Mesenchymal stem cell (in vitro differentiated cells and primary cell): ENCODE measurements at regions not wholly inside any gene's neighbourhood (a gene's known extent, or its start where the extent isn't known, plus 50 kb on each side); places are given as distances from the start of the nearest gene placed in this dataset.
A peak's percentile ranks its signal among the peaks of the same experiment; 100 is the strongest.

ENCODE experiments used
- DNase-seq: peaks from one replicate; pipeline ENCODE4 v3.0.0-alpha.2; 2013
- H2AFZ ChIP-seq: one replicate; pipeline ENCODE4 v1.6.1; 2013; ENCODE audit warnings: low read depth, mild to moderate bottlenecking, control low read depth, inconsistent platforms, low read length, moderate library complexity
- H2AK5ac ChIP-seq: 2 replicates; pipeline ENCODE4 v1.6.1; 2013; ENCODE audit warnings: low read length, moderate library complexity, mild to moderate bottlenecking, inconsistent platforms; ENCODE audit not compliant: severe bottlenecking
- H2BK120ac ChIP-seq: one replicate; pipeline ENCODE4 v1.6.1; 2013; ENCODE audit warnings: low read depth, mild to moderate bottlenecking, inconsistent platforms, low read length, moderate library complexity
- H2BK12ac ChIP-seq, 2 experiments: one replicate each; pipeline ENCODE4 v1.6.1; 2013; ENCODE audit warnings: inconsistent platforms in 2 of 2, low read length in 2 of 2, mild to moderate bottlenecking in 2 of 2, moderate library complexity in 2 of 2, control low read depth in 1 of 2
- H2BK15ac ChIP-seq: one replicate; pipeline ENCODE4 v1.6.1; 2013; ENCODE audit warnings: mild to moderate bottlenecking, low read depth, inconsistent platforms; ENCODE audit not compliant: poor library complexity, severe bottlenecking
- H2BK5ac ChIP-seq: 2 replicates; pipeline ENCODE4 v1.6.1; 2013; ENCODE audit warnings: low read depth, mild to moderate bottlenecking, low read length, control low read depth, inconsistent platforms; ENCODE audit not compliant: poor library complexity, severe bottlenecking
- H3K14ac ChIP-seq, 2 experiments: one replicate each; pipeline ENCODE4 v1.6.1; 2013; ENCODE audit warnings: inconsistent platforms in 2 of 2, low read length in 2 of 2, control low read depth in 1 of 2, mild to moderate bottlenecking in 1 of 2, moderate library complexity in 1 of 2
- H3K18ac ChIP-seq, 2 experiments: one replicate each; pipeline ENCODE4 v1.6.1; 2013; ENCODE audit warnings: inconsistent platforms in 2 of 2, low read length in 2 of 2, control low read depth in 1 of 2, low read depth in 1 of 2, mild to moderate bottlenecking in 1 of 2
- H3K23ac ChIP-seq, 2 experiments: one replicate each; pipeline ENCODE4 v1.6.1; 2013; ENCODE audit warnings: inconsistent platforms in 2 of 2, low read length in 2 of 2, mild to moderate bottlenecking in 2 of 2, moderate library complexity in 2 of 2, control low read depth in 1 of 2
- H3K27ac ChIP-seq: 2 replicates; pipeline ENCODE4 v1.5.1; 2013; ENCODE audit warnings: mild to moderate bottlenecking, moderate library complexity, low read length, control low read depth, inconsistent platforms; ENCODE audit not compliant: poor library complexity, severe bottlenecking
- H3K27me3 ChIP-seq, 2 experiments: 2 replicates each; pipeline versions ENCODE4 v1.6.1 to v1.7.0; 2013; ENCODE audit warnings: low read length in 2 of 2, mild to moderate bottlenecking in 2 of 2, moderate library complexity in 2 of 2, control low read depth in 1 of 2, inconsistent platforms in 1 of 2; ENCODE audit not compliant: control insufficient read depth in 1 of 2, insufficient read depth in 1 of 2
- H3K36me3 ChIP-seq, 2 experiments: 2 replicates each; pipeline versions ENCODE4 v1.6.1 to v1.7.0; 2013; ENCODE audit warnings: low read length in 2 of 2, control low read depth in 1 of 2, inconsistent platforms in 1 of 2, low read depth in 1 of 2, mild to moderate bottlenecking in 1 of 2; ENCODE audit not compliant: insufficient read depth in 2 of 2, control insufficient read depth in 1 of 2
- H3K4ac ChIP-seq, 2 experiments: one replicate each; pipeline ENCODE4 v1.6.1; 2013; ENCODE audit warnings: inconsistent platforms in 2 of 2, low read length in 2 of 2, mild to moderate bottlenecking in 2 of 2, moderate library complexity in 2 of 2, control low read depth in 1 of 2, low read depth in 1 of 2
- H3K4me1 ChIP-seq: 2 replicates; pipeline ENCODE4 v1.6.1; 2013; ENCODE audit warnings: low read depth, low read length, control low read depth; ENCODE audit not compliant: control insufficient read depth, insufficient read depth
- H3K4me2 ChIP-seq: 2 replicates; pipeline ENCODE4 v1.6.1; 2013; ENCODE audit warnings: low read length, mild to moderate bottlenecking, inconsistent platforms; ENCODE audit not compliant: poor library complexity, severe bottlenecking
- H3K4me3 ChIP-seq, 2 experiments: 2 replicates each; pipeline versions ENCODE4 v1.5.1 to v1.7.0; 2013; ENCODE audit warnings: low read length in 2 of 2, mild to moderate bottlenecking in 2 of 2, control low read depth in 1 of 2, low read depth in 1 of 2; ENCODE audit not compliant: insufficient read depth in 1 of 2
- H3K79me1 ChIP-seq: replicated peaks from 2 replicates; pipeline ENCODE4 v1.6.1; 2013; ENCODE audit warnings: mild to moderate bottlenecking, control low read depth, low read length, inconsistent platforms; ENCODE audit not compliant: poor library complexity, severe bottlenecking
- H3K9ac ChIP-seq: 2 replicates; pipeline ENCODE4 v1.7.0; 2013; ENCODE audit warnings: mild to moderate bottlenecking, low read length, moderate library complexity
- H3K9me3 ChIP-seq: 2 replicates; pipeline ENCODE4 v1.7.0; 2013; ENCODE audit warnings: mild to moderate bottlenecking, low read length; ENCODE audit not compliant: control insufficient read depth
- H4K8ac ChIP-seq: one replicate; pipeline ENCODE4 v1.6.1; 2013; ENCODE audit warnings: inconsistent platforms, mild to moderate bottlenecking, low read length, moderate library complexity
- H4K91ac ChIP-seq: one replicate; pipeline ENCODE4 v1.6.1; 2013; ENCODE audit warnings: mild to moderate bottlenecking, low read length, inconsistent platforms
- WGBS: methylation state at CpG from one replicate; pipeline ENCODE4 v1.1.7; 2013; ENCODE audit warnings: mixed read lengths; 5-methylcytosine and 5-hydroxymethylcytosine counted together

- Histone ChIP-seq H3K9me3 (no peaks in the 10 kb centered on the region), H3K4me2 (no peak overlapping the region), H3K9ac (peak overlapping the region; percentile 75), H3K18ac (no peak overlapping the region), H2AK5ac (no peak overlapping the region), H3K23ac (no peak overlapping the region), H3K14ac (no peak overlapping the region), H3K27ac (no peak overlapping the region), H3K36me3 (no peaks in the 10 kb centered on the region), H2AFZ (no peak overlapping the region), H3K4me1 (no peaks in the 10 kb centered on the region), H3K4me3 (no peak overlapping the region), H4K8ac (no peak overlapping the region), H4K91ac (no peak overlapping the region), H3K4ac (no peak overlapping the region), H2BK120ac (no peak overlapping the region), H2BK12ac (no peak overlapping the region), H2BK5ac (no peak overlapping the region), H3K79me1 (no peaks in the 10 kb centered on the region), H2BK15ac (no peak overlapping the region), H3K27me3 (no peaks in the 10 kb centered on the region)
- DNase-seq = no peak
- 83% methylated on average over 5 of the region's 5 CpGs for WGBS
These were observed 111.8 kb upstream of the CREB5 start for GRCh38 chr7:28300488-28300887.

GRCh38 chr7:28301148-28301641, 111.1 kb upstream of the CREB5 start:
- no peak overlapping the region for H2BK120ac ChIP-seq
- H3K9me3 ChIP-seq = no peaks in the 10 kb centered on the region
- 93% methylated on average over 4 of the region's 5 CpGs for WGBS
- no peak overlapping the region for H2BK5ac ChIP-seq
- H3K23ac ChIP-seq = no peak overlapping the region
- H3K4ac ChIP-seq = no peak overlapping the region
- H3K14ac ChIP-seq = no peak overlapping the region
- H3K4me1 ChIP-seq = no peaks in the 10 kb centered on the region
- no peak overlapping the region for H4K8ac ChIP-seq
- no peak overlapping the region for H2AFZ ChIP-seq
- no peak overlapping the region for H4K91ac ChIP-seq
- H3K4me3 ChIP-seq = no peak overlapping the region
- DNase-seq = no peak
- H2AK5ac ChIP-seq = no peak overlapping the region
- H3K27ac ChIP-seq = no peak overlapping the region
- H2BK15ac ChIP-seq = no peak overlapping the region
- peak overlapping the region; percentile 75 for H3K9ac ChIP-seq
- no peak overlapping the region for H2BK12ac ChIP-seq
- no peaks in the 10 kb centered on the region for H3K36me3 ChIP-seq
- no peak overlapping the region for H3K4me2 ChIP-seq
- H3K27me3 ChIP-seq = no peaks in the 10 kb centered on the region
- H3K79me1 ChIP-seq = no peaks in the 10 kb centered on the region
- H3K18ac ChIP-seq = no peak overlapping the region

GRCh38 chr7:28304290-28304689, 108.0 kb upstream of the CREB5 start:
- H3K4me2 ChIP-seq = no peak overlapping the region
- no peak overlapping the region for H2BK5ac ChIP-seq
- DNase-seq = no peak
- no peak overlapping the region for H3K18ac ChIP-seq
- H4K91ac ChIP-seq = no peak overlapping the region
- H2AK5ac ChIP-seq = no peak overlapping the region
- no peak overlapping the region for H2BK12ac ChIP-seq
- no peaks in the 10 kb centered on the region for H3K4me1 ChIP-seq
- no peak overlapping the region for H3K23ac ChIP-seq
- H3K27me3 ChIP-seq = no peaks in the 10 kb centered on the region
- no peak overlapping the region for H3K14ac ChIP-seq
- no peak overlapping the region for H2AFZ ChIP-seq
- no peak overlapping the region for H2BK15ac ChIP-seq
- H3K79me1 ChIP-seq = no peaks in the 10 kb centered on the region
- H3K36me3 ChIP-seq = no peaks in the 10 kb centered on the region
- H3K9ac ChIP-seq = no peak overlapping the region
- no peak overlapping the region for H4K8ac ChIP-seq
- H2BK120ac ChIP-seq = no peak overlapping the region
- no peak overlapping the region for H3K27ac ChIP-seq
- no peak overlapping the region for H3K4ac ChIP-seq
- no peaks in the 10 kb centered on the region for H3K9me3 ChIP-seq
- no peak overlapping the region for H3K4me3 ChIP-seq

GRCh38 chr7:28309704-28310459, 102.4 kb upstream of the CREB5 start:
- H3K18ac ChIP-seq = no peak overlapping the region
- no peak overlapping the region for H2BK12ac ChIP-seq
- H3K79me1 ChIP-seq = no peaks in the 10 kb centered on the region
- H3K4me3 ChIP-seq = no peak overlapping the region
- no peak overlapping the region for H3K14ac ChIP-seq
- no peak overlapping the region for H3K23ac ChIP-seq
- no peaks in the 10 kb centered on the region for H3K9me3 ChIP-seq
- no peak overlapping the region for H2BK15ac ChIP-seq
- H2BK120ac ChIP-seq = no peak overlapping the region
- H2AFZ ChIP-seq = no peak overlapping the region
- no peak overlapping the region for H3K4me2 ChIP-seq
- no peak for DNase-seq
- H2BK5ac ChIP-seq = no peak overlapping the region
- H3K4me1 ChIP-seq = peaks cover 2% of the 10 kb centered on the region
- H2AK5ac ChIP-seq = no peak overlapping the region
- H3K36me3 ChIP-seq = no peaks in the 10 kb centered on the region
- no peak overlapping the region for H4K91ac ChIP-seq
- no peak overlapping the region for H4K8ac ChIP-seq
- no peak overlapping the region for H3K27ac ChIP-seq
- H3K9ac ChIP-seq = no peak overlapping the region
- 67% methylated on average over 4 of the region's 4 CpGs for WGBS
- peaks cover 0 to 12% of the 10 kb centered on the region in 2 experiments for H3K27me3 ChIP-seq
- no peak overlapping the region for H3K4ac ChIP-seq
